HEK293T (cell line): ENCODE measurements at regions not wholly inside any gene's neighbourhood (a gene's known extent, or its start where the extent isn't known, plus 50 kb on each side); places are given as distances from the start of the nearest gene placed in this dataset.
"Not testable (repeated sequence)": the region's sequence is repeated elsewhere in the genome, so short reads cannot be mapped to it uniquely, and the experiment has no call there.

ENCODE experiments used
- ARNT ChIP-seq: fragments of 450-650 bp; IDR thresholded peaks from 2 replicates; pipeline ENCODE4 v1.6.1; 2017; ENCODE audit warnings: mild to moderate bottlenecking
- BHLHE40 ChIP-seq: fragments of 450-650 bp; IDR thresholded peaks from 2 replicates; pipeline ENCODE4 v1.6.1; 2016; ENCODE audit warnings: mild to moderate bottlenecking, moderate library complexity, borderline replicate concordance
- ELF4 ChIP-seq: fragments of 450-650 bp; IDR thresholded peaks from 2 replicates; pipeline ENCODE4 v1.6.1; 2017; ENCODE audit warnings: antibody characterized with exemption
- FOXA1 ChIP-seq: fragments of 450-650 bp; IDR thresholded peaks from 2 replicates; pipeline ENCODE4 v1.6.1; 2016; ENCODE audit warnings: mild to moderate bottlenecking
- FOXK2 ChIP-seq: fragments of 450-650 bp; IDR thresholded peaks from 2 replicates; pipeline ENCODE4 v1.6.1; 2016; ENCODE audit warnings: mild to moderate bottlenecking
- FOXM1 ChIP-seq: fragments of 450-650 bp; IDR thresholded peaks from 2 replicates; pipeline ENCODE4 v1.6.1; 2017; ENCODE audit warnings: mild to moderate bottlenecking, borderline replicate concordance
- HDGF ChIP-seq: fragments of 450-650 bp; IDR thresholded peaks from 2 replicates; pipeline ENCODE4 v1.6.1; 2017; ENCODE audit warnings: antibody characterized with exemption, borderline replicate concordance
- L3MBTL2 ChIP-seq: fragments of 450-650 bp; conservative IDR thresholded peaks from 2 replicates; pipeline ENCODE4 v1.6.1; 2016; ENCODE audit warnings: mild to moderate bottlenecking
- NFRKB ChIP-seq: fragments of 450-650 bp; IDR thresholded peaks from 2 replicates; pipeline ENCODE4 v1.6.1; 2016; ENCODE audit warnings: mild to moderate bottlenecking, moderate library complexity
- PKNOX1 ChIP-seq: fragments of 450-650 bp; IDR thresholded peaks from 2 replicates; pipeline ENCODE4 v1.6.1; 2016
- SP1 ChIP-seq: fragments of 450-650 bp; IDR thresholded peaks from 2 replicates; pipeline ENCODE4 v1.6.1; 2017
- TARDBP ChIP-seq: fragments of 450-650 bp; IDR thresholded peaks from 2 replicates; pipeline ENCODE4 v1.6.1; 2016
- ZNF384 ChIP-seq: fragments of 450-650 bp; IDR thresholded peaks from 2 replicates; pipeline ENCODE4 v1.6.1; 2016

- not testable (repeated sequence) for TF ChIP-seq L3MBTL2, FOXK2, NFRKB, TARDBP, ARNT, HDGF, ELF4, SP1, ZNF384, PKNOX1, FOXM1, BHLHE40, FOXA1
Observed at GRCh38 chr2:236356321-236356720, 92.1 kb upstream of the ASB18 start.
